LNCaP clone FGC (cell line): ENCODE measurements at regions not wholly inside any gene's neighbourhood (a gene's known extent, or its start where the extent isn't known, plus 50 kb on each side); places are given as distances from the start of the nearest gene placed in this dataset.
"Not testable (repeated sequence)": the region's sequence is repeated elsewhere in the genome, so short reads cannot be mapped to it uniquely, and the experiment has no call there.

Experiments used
- DNase-seq: peaks from one replicate; pipeline ENCODE4 v3.0.0-alpha.2; 2011; ENCODE audit warnings: low read depth
- H3K4me3 ChIP-seq: 2 replicates; pipeline ENCODE4 v1.5.1; 2011; ENCODE audit warnings: mild to moderate bottlenecking, low read depth, low read length, control low read depth
- CTCF ChIP-seq: IDR thresholded peaks from 2 replicates; pipeline ENCODE4 v1.5.1; 2012; ENCODE audit warnings: mild to moderate bottlenecking; ENCODE audit not compliant: control insufficient read depth, insufficient read depth; ENCODE audit errors: extremely low read depth

- TF ChIP-seq CTCF, result no peak
- no peak overlapping the region for H3K4me3 ChIP-seq
- DNase-seq, result no peak
Observed at GRCh38 chr21:28298251-28298672, 694.4 kb downstream of the LTN1 start.

- TF ChIP-seq CTCF, result no peak
- H3K4me3 ChIP-seq, result no peak overlapping the region
- peak; percentile 28 for DNase-seq
Observed at GRCh38 chr21:28294051-28294450, 698.6 kb downstream of the LTN1 start.

GRCh38 chr21:28283641-28284490 lies 708.8 kb downstream of the LTN1 start:
- peak; percentile 89 for DNase-seq
- TF ChIP-seq CTCF, result no peak
- H3K4me3 ChIP-seq, result no peak overlapping the region

- no peak for DNase-seq
- no peak overlapping the region for H3K4me3 ChIP-seq
- no peak for TF ChIP-seq CTCF
Observed at GRCh38 chr21:28282833-28283232, 709.8 kb downstream of the LTN1 start.

- DNase-seq, H3K4me3 ChIP-seq: not testable (repeated sequence)
Observed at GRCh38 chr21:28281357-28281756, 711.3 kb downstream of the LTN1 start.

GRCh38 chr21:28280611-28281010 lies 712.1 kb downstream of the LTN1 start:
- no peak overlapping the region for H3K4me3 ChIP-seq
- no peak for DNase-seq
- TF ChIP-seq CTCF, result no peak

- DNase-seq, result no peak
- H3K4me3 ChIP-seq, result no peak overlapping the region
- no peak for TF ChIP-seq CTCF
Observed at GRCh38 chr21:28277324-28277723, 715.4 kb downstream of the LTN1 start.
